MV-4-11 (cell line): ENCODE measurements at regions not wholly inside any gene's neighbourhood (a gene's known extent, or its start where the extent isn't known, plus 50 kb on each side); places are given as distances from the start of the nearest gene placed in this dataset.
"Not testable (repeated sequence)": the region's sequence is repeated elsewhere in the genome, so short reads cannot be mapped to it uniquely, and the experiment has no call there.

Source experiments
- DNase-seq: peaks from one replicate; lab custom pipeline; 2025; lab: John Stamatoyannopoulos, UW

GRCh38 chr4:79662651-79663050 lies 254.6 kb upstream of the GK2 start:
- DNase-seq = no peak

GRCh38 chr4:79661196-79661595 lies 253.2 kb upstream of the GK2 start:
- no peak for DNase-seq

DNA sequence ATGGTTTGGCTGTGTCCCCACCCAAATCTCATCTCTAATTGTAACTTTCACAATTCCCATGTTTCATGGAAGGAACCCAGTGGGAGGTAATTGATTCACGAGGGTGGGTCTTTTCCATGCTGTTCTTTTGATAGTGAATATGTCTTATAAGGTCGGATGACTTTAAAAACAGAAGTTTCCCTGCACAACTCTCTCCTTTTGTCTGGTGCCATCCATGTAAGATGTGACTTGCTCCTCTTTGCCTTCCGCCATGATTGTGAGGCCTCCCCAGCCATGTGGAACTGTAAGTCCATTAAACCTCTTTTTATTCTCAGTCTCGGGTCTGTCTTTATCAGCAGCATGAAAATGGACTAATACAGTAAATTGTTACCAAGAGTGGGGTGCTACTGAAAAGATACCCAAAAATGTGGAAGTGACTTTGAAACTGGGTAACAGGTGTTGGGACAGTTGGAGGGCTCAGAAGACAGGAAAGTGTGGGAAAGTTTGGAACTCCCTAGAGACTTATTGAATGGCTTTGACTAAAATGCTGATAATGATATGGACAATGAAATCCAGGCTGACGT lies 251.4 kb upstream of the GK2 start:
- DNase-seq = not testable (repeated sequence)

DNA sequence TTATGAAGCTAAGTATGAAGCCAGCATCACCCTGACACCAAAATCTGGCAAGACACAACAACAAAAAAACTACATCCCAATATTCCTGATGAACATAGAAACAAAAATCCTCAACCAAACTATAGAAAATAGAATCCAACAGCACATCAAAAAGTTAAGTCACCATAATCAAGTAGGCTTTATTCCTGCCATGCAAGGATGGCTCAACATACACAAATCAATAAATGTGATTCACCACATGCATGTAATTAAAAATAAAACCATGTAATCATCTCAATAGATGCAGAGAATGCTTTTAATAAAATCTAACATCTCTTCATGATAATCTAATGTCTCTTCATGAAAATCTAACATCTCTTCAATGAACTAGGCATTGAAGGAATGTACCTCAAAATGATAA lies 249.4 kb upstream of the GK2 start:
- no peak for DNase-seq

DNA sequence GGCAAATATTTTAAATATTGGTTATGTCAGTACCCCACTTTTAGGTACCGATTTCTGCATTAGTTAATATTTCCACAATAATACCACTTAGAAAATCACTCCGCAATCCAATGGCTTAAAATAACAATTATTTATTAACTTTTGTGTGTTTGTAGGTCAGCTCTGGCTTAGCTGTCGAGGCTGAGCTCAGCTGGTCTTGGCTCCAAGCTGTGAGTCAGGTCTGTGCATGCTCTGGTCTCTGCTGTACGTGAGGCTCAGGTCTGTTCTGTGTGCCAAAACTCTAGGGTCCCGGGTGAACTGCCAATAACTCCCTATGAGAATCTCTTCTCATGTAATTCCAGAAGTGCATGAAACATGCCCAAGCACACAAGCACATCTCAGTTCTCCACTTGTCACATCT lies 245.8 kb upstream of the GK2 start:
- no peak for DNase-seq

DNA sequence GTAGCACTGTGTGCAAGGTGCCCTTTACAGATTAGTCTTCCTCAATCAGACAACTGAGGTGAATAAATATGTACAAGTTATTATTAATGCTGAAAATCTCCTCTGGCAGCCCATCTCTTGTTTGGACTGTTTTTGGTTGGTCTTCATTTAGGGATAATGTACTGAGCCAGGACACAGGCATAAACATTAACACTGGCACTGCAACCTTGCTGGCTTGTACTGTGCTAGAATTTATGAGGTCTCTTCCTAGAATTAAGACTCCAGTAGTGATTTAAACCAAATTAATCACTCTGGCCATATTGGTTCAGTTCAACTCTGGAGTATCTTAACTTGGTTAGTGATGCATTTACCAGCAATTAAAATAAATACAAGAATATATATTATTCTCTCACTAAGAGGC lies 244.7 kb upstream of the GK2 start:
- DNase-seq = no peak

DNA sequence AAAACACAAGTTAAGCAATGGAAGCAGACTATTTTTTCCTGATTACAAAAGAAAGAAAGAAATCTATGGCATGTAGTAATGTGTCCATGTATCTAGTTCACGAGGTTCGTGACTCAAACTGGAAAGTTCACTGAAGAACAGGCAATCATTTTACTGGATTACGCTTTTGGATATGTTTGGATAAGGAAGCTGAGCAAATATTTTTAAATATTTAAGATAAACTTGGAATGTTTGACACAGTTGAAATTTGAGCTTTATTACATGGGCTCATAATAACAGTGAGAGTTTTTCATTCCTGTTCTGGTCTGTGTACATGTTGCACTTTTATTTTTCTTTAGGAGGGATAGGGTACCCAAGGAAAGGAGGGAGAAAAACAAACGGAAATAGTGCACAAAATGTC lies 244.2 kb upstream of the GK2 start:
- DNase-seq = no peak

GRCh38 chr4:79651456-79651855 lies 243.4 kb upstream of the GK2 start:
- DNase-seq = no peak

DNA sequence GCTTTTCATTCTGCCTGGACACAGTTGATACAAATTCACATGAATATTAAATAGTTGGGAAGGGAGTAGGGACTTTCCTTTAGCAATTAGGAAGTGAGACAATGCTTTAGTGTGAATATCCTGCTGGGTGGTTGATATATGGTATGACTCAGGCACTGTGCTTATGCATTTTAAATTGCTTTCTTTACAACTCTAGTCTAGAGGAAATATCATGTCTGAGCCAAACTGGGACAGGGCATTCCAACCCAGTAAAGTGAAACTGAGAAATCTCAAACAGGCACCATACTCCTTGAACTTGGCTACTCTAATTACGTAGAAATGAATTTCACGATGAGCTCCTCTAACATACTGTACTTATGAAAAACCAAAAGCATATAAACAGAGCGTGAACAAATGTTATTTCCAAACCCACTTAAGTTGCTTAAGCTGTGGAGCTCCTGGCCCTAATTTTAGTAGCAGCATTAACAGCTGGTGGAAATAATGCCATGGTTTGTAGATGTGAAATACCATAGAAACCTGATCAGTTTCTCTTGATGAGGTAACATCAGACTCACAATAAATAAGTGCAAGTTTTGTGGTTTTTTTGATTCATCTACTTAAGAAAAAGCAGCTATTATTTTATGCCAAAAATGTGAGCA lies 242.9 kb upstream of the GK2 start:
- no peak for DNase-seq

DNA sequence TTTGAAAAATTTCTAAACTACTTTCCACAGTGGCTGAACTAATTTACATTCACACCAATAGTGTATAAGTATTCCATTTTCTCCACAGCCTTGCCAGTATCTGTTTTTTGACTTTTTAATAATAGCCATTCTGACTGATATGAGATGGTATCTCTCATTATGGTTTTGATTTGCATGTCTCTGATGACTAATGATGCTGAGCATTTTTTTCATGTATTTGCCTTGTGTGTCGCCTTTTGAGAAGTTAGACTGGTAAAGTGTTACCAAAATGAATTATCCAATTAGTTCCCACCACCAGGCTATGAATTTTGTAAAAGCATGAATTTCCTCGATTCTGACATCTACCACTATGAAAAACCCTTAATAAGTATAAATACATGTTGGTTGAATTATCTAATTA lies 242.2 kb upstream of the GK2 start:
- no peak for DNase-seq

DNA sequence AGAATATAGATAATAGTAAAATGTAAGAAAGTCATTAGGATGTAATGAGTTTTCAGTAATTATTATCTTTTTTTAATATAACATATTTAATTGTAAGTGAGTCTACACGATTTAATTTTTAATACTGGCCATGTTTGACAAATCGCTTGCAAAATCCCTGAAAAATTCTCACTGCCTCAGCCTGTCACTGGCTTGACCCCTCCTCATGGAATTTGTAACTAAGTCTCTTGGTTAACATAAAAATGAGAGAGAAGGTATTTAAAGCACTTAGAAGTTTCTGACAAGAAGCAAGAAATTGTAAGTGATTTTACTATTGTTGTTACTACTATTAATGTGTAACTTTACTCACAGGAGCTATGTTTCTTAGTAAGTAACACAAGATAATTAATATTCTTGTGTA lies 237.9 kb upstream of the GK2 start:
- DNase-seq = no peak

- no peak for DNase-seq
Measured at GRCh38 chr4:79638735-79639134, 230.7 kb upstream of the GK2 start.

- DNase-seq = no peak
Measured at GRCh38 chr4:79636991-79637390, 229.0 kb upstream of the GK2 start.

- DNase-seq = no peak
Measured at GRCh38 chr4:79634111-79634510, 226.1 kb upstream of the GK2 start.

- no peak for DNase-seq
Measured at GRCh38 chr4:79632114-79632513, 224.1 kb upstream of the GK2 start.

DNA sequence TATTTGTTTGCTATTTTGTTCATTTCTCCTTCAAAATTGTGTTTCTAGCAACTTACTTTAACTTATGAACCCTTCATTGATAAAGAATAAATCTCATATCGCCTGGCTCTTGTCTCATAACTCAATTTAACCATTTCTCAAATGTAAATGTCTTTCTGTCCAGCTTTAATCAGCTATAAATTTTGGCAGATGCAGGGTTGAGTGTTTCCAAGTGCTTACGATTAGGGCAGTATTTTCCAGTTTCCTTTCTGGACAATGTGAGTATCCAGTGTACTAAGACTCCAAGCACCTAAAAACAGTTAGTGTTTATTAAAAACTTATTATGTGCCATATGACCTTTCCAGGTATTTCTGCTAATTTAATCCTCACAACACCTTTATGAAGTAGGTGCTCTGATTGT lies 218.6 kb upstream of the GK2 start:
- no peak for DNase-seq

- DNase-seq = no peak
Measured at GRCh38 chr4:79626101-79626500, 218.1 kb upstream of the GK2 start.

- no peak for DNase-seq
Measured at GRCh38 chr4:79625361-79625760, 217.3 kb upstream of the GK2 start.

- DNase-seq = no peak
Measured at GRCh38 chr4:79623021-79623870, 215.2 kb upstream of the GK2 start.

GRCh38 chr4:79621061-79621460 lies 213.0 kb upstream of the GK2 start:
- DNase-seq = no peak

GRCh38 chr4:79620617-79621016 lies 212.6 kb upstream of the GK2 start:
- no peak for DNase-seq

GRCh38 chr4:79613269-79613935 lies 205.4 kb upstream of the GK2 start:
- DNase-seq = no peak

DNA sequence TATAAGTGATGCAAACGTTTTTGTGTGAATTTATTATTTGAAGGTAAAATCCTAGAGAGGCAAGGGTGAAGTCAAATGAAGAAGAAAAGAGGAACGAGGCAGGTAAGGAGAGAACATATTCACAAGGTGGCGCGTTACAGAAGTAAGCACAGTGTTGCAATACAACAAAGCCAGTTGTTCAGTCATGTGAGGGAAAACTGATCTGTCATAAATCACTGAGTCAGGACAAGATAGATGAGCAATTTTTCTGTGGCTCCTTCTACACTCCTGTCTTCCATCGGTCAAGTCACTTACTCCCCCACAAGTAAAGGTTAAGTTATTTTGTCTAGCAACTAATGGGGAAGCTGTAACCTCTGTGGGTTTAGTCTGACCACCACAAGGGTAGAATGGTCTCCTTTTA lies 203.0 kb upstream of the GK2 start:
- no peak for DNase-seq
